ENCODE measurements at regions not wholly inside any gene's neighbourhood (a gene's known extent, or its start where the extent isn't known, plus 50 kb on each side); places are given as distances from the start of the nearest gene placed in this dataset.

GRCh38 chr13:44019651-44020050, 139.9 kb downstream of the LACC1 start:
- no peak for DNase-seq (ENCODE audit: low read depth, low spot score)

DNA sequence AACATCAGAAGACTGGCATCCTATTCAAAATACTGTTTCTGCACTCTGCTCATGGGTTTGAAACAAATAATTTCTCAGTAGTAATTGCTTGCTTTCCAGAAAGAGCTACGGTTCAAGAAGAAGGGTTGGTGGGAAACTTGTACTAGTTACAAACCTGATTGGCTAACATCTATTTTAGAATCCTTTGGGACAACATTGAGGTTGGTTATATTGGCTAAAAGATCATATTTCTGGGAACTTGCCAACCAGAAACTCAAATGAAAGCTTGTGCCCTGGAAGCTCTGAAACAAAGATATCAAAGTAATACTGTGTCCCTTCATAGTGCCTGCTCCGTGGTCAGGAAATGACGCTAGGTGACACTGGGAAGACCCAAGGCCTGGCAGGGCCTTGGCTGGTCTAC, 141.7 kb downstream of the LACC1 start:
- DNase-seq (ENCODE audit: low read depth, low spot score) = no peak

DNA sequence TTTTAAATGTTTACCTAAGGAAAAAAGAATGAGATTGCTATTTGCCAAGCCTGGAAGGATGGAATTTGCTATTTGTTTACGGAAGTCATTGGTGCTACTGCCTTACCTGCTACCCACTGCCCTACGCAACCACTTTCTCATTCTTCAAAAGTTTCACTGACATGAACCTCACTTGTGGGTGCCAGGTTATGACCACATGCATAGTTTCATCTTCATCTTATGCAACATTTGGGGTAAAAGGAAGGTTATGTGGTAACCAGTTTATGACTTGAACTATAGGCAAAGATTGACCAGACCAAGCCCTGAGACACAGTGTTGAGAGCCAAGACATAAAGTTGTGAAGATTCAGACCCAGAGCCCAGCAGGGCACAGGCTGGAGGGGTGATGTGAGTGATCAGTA, 142.5 kb downstream of the LACC1 start:
- no peak for DNase-seq (ENCODE audit: low read depth, low spot score)

DNA sequence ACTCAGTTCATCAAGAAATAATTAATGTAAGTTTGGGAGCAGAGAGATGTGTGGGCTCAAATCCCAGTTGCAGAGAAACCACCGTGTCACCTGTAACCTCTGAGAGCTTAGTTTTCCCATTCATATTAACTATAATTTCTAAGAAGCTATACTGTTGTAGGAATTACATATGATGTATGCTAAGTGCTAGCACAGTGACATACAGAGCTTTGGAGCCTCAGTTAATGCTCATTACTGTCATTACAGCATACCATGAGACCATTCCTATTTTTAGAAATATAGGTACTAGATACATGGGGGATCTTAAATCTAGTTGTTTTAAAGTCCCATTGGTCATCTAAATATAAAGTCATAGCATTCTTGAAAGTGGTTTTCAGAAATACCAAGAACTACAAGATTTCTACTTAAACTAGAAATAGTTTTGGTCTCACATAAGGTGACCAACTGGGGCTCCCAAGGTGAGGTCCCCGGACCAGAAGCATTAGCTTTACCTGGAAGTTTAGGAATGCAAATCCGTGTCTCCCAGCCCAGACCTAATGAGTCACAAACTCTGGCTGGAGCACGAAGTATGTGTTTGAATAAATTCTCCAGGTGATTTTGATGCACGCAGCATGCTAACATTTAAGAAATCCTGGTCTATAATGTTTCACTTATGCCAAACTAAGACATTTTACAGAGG, 144.6 kb downstream of the LACC1 start:
- no peak for DNase-seq (ENCODE audit: low read depth, low spot score)

GRCh38 chr13:44024846-44025195, 145.1 kb downstream of the LACC1 start:
- DNase-seq (ENCODE audit: low read depth, low spot score) = no peak

DNA sequence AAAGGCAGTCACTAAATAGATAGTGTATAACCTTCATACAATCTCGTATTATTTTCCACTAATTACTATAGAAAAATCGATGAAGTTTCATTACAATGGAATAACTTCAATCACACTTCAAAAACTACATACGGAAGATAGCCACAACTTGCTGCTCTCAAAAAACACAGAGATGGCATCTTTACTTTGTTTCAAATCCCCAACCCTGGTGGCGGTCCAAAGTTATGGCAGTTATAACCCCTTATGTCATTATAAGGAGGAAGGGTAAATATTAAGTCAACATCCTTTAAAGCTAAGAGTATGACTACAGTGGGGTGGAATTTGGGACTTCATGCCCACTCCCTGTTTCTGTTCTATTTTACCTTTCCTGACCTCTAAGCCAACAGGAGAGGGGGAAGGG, 146.5 kb downstream of the LACC1 start:
- DNase-seq (ENCODE audit: low read depth, low spot score) = no peak

DNA sequence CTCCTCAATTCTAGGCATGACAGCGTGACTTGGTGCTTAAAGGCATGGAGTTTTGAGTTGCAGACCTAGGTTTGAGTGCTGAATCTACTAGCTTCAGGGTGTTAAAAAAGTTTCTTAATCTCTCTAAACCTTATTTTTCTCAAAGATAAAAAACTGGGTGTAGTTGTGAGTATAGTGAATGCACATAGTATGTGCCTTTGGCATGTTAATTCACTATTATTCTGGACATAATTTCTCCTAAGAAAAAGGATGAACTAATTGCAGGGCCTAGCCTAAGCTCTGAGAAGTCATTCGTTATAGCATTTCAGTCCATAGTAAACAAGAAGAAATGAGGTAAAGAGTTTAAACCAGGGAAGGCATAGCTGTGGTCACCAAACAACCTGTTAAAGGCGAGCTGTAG, 149.0 kb downstream of the LACC1 start:
- DNase-seq (ENCODE audit: low read depth, low spot score) = no peak

DNA sequence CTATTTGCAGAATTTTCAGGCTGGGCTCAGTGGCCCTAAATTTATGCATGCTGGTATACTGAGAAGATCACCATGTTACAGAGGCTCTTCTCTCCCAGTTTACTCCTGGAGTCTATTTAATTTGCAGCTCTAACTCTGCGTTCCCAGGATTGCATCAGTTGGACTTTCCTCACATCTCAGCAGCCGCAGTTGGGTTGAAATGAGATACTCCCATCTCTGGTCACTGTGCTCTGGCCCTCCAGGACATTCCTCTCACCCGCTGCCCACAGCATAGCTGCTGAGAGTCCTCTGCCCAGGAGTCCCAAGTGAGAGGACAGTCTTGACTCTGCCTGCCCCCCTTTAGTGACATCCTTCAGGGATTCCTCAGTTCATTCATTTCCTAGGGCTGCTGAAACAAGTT, 150.9 kb downstream of the LACC1 start:
- no peak for DNase-seq (ENCODE audit: low read depth, low spot score)

DNA sequence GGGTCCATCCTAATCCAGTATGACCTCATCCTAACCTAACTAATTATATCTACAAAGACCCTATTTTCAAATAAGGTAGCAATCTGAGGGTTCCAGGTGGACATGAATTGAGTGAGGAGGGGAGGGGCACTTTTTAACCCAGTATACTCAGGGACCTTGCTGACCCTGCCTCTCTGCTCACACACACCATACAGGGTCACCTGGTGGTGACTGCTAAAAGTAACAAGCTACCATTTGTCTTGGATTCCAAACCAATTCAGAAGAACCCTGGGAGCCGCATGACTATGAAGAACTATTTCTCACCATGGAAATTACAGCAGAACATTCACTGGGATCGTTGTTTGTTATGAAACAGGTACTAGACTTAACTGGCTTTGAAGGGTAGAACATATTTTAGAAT, 151.9 kb downstream of the LACC1 start:
- no peak for DNase-seq (ENCODE audit: low read depth, low spot score)

GRCh38 chr13:44032802-44033201, 153.1 kb downstream of the LACC1 start:
- no peak for DNase-seq (ENCODE audit: low read depth, low spot score)

DNA sequence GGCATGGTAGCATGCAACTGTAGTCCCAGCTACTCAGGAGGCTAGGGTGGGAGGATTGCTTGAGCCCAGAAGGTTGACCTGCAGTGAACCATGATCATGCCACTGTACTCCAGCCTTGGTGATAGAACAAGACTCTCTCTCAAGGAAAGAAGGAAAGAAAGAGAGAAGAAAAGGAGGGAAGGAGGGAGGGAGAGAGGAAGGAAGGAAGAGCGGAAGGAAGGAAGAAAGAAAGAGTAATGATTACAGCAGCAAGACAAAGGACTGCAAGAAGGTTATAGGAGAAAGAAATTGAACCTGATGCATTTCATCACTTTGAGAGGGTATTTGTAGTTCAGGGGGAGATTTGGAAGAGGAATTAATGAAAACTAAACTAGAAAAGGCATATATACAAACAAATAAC, 155.7 kb downstream of the LACC1 start:
- DNase-seq (ENCODE audit: low read depth, low spot score) = no peak

GRCh38 chr13:44040070-44040817, 160.5 kb downstream of the LACC1 start:
- no peak for DNase-seq (ENCODE audit: low read depth, low spot score)

DNA sequence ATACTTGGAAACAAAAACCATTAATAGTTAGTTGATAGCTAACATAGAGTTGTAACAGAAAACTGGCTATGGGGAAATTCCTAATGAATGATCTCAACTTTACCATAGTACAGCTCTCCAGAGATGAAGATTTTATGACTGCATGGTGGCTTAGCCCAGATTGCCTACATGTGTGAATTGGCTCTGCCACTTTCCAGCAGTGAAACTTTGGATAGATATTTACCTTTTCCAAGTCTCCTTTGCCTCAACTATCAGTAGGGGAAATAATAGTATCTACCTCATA, 161.1 kb downstream of the LACC1 start:
- DNase-seq (ENCODE audit: low read depth, low spot score) = no peak

DNA sequence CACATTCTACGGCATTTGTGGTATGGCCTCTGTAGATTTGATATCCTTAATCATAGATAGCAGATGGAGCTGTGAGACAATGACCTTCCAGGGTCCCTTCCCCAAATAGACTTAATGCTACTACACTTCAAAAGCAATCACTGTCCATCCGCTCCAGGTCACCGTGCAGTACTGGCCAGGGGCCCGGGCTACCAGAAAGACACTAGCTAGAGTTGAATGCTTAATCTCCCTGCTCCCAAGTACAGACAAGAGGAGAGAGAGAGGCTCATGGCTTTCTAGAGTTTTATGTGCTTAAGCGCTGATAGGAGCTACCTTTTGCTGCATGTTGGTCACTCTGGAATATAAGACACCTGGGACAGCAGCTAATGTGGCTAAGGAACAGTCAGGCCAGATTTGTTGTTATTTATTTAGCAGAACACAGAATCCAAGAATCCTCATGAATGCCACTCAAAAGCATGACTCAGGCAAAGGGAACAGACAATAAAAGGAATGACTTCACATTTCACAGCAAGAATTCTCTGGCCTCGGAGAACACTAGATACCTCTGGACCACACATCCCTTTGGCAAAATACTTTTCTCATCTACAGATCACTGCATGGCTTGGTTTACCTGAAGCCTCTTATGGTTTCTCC, 165.0 kb downstream of the LACC1 start:
- no peak for DNase-seq (ENCODE audit: low read depth, low spot score)

- DNase-seq (ENCODE audit: low read depth, low spot score) = no peak
Observed at GRCh38 chr13:44045180-44045562, 165.5 kb downstream of the LACC1 start.

DNA sequence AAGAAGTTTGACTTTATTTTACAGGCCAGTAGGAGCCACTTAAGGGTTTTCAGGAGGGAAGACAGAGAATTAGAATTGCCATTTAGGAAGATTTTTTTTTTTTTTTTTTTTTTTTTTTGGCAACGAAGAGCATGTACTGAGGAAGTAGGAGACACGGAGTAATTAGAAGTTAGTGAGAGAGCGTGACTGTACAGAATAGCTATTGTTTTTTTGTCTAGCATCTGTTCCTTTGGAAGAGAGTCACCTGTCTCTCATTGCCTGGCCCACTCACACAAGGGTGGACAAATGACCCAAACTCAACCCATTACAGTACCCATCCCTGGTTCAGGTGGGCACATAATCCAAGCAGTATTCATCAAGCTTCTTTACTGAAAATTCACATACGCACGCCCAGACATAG, 166.7 kb downstream of the LACC1 start:
- DNase-seq (ENCODE audit: low read depth, low spot score) = no peak

DNA sequence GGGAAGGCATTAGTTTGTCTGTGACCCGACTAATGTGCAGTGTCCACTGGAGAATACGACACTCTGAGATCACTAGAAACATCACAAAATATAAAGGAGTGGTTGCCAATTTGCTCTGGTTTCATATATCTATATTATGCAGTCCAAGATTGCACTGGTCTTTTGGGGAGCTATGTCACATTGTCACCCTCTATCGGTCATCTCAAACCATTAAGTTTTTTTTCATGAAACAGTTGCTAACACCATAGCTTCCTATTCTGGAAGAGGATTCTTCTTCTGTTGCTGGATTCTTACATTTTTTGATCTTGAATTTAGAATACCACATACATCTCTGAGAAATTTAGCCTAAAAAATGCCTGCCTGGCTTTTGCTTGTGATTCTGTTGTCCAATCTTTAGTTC, 168.6 kb downstream of the LACC1 start:
- DNase-seq (ENCODE audit: low read depth, low spot score) = no peak

- no peak for DNase-seq (ENCODE audit: low read depth, low spot score)
Observed at GRCh38 chr13:44049081-44049945, 169.6 kb downstream of the LACC1 start.

- DNase-seq (ENCODE audit: low read depth, low spot score) = no peak
Observed at GRCh38 chr13:44050450-44051063, 170.9 kb downstream of the LACC1 start.

DNA sequence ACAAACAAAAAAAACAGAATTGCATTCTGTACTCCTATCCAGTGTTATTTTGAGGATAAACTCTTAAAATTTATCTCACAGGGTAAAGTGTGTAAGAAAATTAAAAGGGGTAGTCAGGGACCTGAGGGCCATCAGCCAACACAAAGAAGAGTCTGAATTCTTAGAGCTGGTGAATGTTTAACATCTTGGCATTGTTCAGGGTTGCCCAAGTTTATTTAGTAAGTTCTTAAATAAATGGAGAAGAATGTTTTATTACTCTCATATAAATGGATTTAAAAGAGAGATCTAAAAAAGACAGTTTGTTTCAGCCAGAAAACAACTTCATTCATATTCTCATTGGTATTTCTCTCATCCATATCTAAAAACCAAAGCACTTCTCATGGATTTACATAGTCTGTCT, 171.7 kb downstream of the LACC1 start:
- no peak for DNase-seq (ENCODE audit: low read depth, low spot score)

GRCh38 chr13:44051918-44052675, 172.4 kb downstream of the LACC1 start:
- DNase-seq (ENCODE audit: low read depth, low spot score) = no peak

Measured in pulmonary artery endothelial cell (primary cell).